Fibroblast of skin of left quadriceps (primary cell): ENCODE measurements at regions not wholly inside any gene's neighbourhood (a gene's known extent, or its start where the extent isn't known, plus 50 kb on each side); places are given as distances from the start of the nearest gene placed in this dataset.
"Not testable (repeated sequence)": the region's sequence is repeated elsewhere in the genome, so short reads cannot be mapped to it uniquely, and the experiment has no call there.

Experiments
- DNase-seq, 2 experiments: peaks; one replicate each; pipeline ENCODE4 v3.0.0-alpha.2; 2013; ENCODE audit warnings: low read depth in 2 of 2

DNA sequence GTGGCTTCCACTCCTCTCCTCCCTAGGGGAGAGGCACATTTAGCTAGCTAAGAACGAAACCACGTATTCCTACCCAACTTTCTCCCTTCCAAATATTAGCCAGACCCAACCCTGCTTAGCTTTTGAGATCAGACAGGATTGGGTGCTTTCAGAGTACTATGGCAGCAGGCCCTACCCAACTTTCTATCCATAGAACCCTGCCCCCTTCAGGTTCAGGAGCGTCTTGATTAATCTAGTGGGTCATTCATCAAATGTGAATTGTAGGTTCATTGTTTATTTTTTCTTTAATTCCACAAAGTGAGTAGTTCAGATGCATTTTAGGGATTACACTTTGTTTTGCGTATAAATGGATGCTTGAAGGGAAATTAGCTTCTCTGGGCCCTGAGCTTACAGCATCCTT, 188.3 kb downstream of the MIB1 start:
- no peak for DNase-seq

DNA sequence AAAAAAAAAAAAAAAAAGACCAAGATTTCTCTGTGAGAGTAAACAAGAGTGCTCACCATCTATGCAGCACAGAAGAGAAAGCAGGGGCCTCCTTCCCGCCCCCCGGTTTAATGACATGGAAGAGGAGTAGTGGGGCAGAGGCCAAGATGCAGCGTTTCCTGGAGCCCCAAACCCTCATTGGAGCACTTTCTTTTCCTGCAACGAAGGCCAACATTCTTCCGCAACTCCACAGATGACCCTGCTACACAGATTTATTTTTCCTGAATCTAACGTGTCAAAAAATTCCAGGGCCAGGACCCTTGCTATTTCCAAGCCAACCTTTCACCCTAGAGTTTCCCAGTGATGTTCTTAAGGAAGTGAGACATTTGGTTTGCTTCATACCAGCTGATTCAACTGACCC, 189.6 kb downstream of the MIB1 start:
- no peak for DNase-seq

DNA sequence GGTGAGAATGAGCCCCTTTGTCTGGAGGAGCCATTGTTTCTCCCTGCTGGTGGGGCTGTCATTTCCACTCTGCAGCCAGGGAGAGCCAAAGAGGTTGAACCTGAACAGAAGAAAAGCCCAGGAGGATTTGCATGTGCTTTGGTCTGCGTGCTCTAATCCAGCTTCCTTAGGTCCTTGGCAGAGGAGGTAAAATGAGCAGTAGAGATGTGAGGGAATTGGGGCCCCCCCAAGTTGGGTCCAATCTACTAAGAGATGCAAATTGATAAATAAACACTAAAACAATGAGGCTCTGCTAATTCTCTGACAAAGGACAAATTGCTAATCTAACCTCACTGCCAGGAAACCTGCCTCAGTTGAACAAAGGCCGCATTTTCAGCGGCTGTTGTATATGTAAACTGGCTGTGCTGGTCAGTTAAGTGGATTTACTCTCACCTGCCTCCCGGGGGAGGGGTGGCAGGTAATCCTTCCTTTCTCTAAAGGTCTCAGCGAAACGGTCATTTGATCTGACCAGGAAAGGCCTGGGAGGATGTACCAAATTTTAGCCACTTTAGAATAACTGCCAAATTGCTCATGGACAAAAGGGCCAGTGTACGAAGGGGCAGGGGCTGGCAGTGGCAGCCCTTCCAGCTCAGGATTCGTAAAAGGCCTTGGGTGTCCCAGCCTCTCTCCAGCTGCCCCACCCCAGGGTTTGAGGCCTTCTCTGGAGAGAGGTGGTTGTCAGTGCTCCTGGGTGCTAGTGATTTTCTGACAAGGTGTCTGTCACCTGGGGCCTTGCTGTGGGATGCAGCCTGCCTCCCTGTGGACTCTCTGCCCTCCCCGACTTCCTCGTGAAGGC, 193.6 kb downstream of the MIB1 start:
- DNase-seq: no peak

DNA sequence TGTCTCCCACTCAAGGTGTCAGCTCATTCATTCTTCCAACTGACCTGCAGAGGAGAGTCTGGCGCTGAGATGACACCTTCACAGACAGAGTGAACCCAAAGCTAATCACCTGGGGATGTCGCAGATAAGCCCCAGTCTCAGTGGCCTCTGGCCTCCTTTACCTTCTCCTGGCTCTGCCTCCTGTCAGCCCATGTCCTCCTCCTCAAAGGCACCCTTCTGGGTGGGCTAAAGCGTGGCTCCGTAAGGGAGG, 194.1 kb downstream of the MIB1 start:
- DNase-seq: no peak

DNA sequence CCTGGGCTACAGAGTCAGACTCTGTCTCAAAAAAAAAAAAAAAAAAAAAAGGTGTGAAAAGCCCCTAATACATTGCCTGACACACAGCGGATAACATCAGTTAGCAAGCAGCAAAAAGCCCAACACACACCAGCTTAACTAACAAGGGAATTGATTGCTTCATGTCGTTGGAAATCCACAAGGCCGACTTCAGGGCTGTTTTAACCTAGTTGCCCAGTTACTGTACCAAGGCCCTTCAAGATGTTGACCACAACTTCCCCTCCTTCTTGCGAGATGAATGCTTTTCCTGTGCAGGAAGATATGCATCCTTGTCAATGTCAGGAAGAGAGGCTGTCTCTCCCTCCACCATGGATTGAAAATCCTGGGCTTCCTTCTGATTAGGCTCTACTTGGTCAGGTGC, 202.9 kb downstream of the MIB1 start:
- DNase-seq: no peak

DNA sequence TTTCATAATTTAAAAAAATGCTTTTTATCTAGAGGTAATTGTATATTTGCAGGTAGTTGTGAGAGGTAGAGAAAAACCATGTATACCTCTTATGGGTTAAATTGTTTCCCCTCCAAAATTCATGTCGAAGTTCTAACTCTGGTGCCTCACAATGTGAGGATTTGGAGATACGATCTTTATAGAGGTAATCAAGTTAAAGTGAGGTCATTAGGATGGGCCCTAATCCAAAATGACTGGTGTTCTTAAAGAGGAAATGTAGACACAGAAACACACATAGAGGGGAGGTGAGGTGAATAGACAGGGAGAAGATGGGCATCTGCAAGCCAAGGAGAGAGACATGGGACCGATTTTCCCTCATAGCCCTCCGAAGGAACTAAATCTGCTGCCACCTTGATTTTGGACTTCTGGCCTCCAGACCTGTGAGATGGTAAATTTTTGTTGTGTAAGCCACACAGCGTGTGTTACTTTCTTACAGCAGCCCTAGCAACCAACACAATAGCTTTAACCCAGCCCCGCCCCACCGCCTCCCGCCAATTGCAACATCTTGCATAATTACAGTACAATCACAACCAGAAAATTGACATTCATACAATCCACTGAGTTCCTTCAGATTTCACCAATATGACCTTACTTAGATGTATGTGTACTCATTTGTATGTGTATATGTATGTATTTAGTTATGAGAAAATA, 208.9 kb downstream of the MIB1 start:
- no peak for DNase-seq

DNA sequence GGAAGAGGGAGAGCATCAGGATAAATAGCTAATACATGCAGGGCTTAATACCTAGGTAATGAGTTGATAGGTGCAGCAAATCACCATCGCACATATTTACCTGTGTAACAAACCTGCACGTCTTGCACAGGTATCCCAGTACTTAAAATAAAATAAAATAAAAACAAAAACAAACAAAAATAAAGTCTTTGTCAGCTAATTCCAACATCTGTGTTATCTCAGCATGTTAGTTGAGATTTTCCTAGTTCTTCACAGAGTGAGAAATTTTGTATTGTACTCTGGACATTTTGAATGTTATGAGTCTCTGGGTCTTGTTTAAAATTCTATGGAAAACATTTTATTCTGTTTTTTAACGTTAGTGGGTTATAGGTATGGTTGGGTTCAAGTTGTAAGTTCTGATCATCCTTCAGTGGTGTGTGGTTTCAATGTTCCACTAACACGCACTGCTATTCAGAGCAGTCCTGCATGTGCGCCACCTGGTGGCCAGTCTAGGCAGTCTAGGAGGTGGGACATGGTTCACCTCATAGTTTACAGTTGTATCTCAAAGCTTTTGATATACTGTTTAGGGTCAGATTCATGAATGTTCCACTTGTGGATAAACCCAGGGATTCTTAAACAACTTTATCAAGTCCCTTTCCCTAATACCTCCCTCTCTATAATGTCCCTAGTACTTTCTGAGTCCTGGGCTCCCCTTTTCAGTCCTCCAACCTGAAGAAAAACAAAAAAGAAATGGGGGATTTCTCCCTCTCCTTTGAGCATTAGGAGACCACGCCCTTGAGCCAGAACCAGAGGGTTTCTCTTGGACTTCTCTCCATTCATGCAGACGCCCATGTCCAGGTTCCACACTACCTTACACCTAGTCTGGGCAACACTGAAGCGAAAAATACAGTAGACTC, 213.4 kb upstream of the GATA6 start:
- DNase-seq: peak; percentile 16 to 17

GRCh38 chr18:21958263-21958662, 211.1 kb upstream of the GATA6 start:
- no peak for DNase-seq

DNA sequence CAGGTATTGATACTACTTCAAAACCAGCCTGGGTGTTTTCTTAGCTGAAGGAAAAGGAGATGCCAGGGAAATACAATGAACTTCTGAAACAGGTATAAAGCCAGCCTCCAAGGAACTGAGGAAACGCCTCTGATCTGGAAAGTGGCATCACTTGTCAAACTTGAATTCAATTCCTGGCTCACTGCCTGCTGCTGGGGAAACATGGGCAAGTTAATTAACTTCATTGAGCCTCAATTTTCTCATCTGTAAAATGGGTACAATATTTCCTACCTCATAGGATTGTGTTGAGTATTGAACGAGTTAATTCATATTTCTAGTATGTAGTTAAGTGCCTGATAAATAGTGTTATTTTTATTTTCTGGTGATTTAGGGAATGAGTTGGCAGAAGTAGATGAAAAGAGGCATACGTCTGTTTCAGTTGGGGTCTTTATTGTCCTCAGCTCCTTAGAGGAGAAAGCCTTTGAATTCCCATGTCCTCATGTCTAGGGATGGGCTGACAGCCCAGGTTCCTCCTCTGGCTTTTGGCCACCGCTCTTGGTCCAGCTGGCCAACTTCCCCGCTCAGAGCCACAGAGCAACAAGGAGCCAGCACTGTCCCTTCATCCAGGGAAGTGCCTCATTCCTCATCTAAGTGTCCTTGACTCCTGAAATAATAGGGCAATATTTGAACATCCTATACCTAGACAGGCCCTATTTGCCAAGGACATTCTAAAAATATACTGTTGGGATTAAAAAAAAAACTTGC, 210.5 kb upstream of the GATA6 start:
- no peak for DNase-seq

DNA sequence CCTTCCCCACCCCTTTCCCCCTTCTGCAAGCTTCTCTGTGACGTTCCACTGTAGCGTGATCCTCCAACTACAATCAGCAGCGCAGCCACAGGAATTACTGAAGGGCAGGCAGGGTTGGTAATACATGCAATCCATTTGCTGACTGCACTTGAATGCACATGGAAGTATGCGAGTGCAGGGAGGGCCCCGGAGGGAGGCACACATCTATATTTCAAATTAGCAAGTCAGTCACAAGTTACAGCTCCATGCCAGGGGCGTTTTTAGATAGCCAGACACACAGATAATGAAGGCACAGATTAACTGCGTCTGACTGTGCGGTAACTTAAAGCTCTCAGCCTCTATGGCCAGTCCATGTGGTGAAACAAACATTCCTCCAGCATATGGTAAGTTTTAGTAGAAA, 209.2 kb upstream of the GATA6 start:
- DNase-seq: no peak

GRCh38 chr18:21963336-21963735, 206.1 kb upstream of the GATA6 start:
- no peak for DNase-seq

- no peak for DNase-seq
Measured at GRCh38 chr18:21968338-21968737, 201.1 kb upstream of the GATA6 start.

DNA sequence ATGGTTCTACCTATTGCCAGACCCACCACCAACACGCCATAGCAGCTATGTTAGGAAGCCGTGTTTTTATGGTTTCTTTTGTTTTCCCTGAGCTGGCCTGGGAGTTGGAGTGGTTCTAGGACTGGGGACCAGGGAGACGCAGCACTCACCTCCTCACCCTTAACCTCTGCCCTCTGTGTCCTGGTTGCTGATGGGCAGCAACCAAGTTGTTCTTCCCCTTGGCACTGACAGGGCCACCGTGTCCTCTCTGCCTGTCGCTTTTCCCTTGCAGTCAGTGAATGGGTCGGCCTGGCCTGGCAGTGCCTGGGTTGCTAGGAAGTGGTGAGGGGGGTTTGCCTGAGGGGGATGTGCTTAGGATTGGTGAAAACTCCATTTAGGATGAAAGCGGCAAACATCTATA, 197.1 kb upstream of the GATA6 start:
- no peak for DNase-seq

GRCh38 chr18:21975954-21976353, 193.4 kb upstream of the GATA6 start:
- not testable (repeated sequence) for DNase-seq

GRCh38 chr18:21978546-21979170, 190.7 kb upstream of the GATA6 start:
- no peak for DNase-seq

DNA sequence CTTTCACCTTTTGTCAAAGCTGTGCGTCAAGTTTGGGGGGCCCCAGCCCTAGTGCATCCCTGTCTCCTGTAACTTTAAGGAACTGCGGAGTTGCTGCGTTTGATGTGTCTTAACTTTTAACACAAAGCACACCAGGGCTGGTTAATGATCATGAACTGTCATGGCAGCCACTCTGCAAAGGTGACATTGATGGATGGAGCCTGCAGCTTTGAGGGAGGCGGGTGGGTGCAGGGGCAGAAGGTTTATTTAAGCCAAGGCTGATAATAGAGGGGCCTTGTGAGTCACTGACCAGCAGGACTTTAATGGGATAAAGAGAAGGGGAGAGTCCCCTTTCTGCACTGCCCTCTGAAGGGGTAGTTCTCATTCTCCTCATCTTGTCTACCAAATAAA, 190.2 kb upstream of the GATA6 start:
- no peak for DNase-seq

DNA sequence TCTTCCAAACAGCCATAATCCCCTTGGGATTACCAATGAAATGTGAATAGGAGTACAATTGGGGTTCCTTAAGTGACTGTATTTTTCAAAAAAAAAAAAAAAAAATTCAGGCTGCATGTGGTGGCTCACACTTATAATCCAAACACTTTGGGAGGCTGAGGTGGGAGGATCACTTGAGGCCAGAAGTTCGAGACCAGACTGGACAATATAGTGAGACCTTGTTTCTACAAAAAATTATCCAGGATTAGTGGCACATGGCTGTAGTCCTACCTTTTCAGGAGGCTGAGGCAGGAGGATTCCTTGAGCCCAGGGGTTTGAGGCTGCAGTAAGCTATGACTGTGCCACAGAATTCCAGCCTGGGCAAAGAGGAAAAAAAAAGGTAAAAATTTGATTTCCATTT, 189.6 kb upstream of the GATA6 start:
- DNase-seq: no peak

DNA sequence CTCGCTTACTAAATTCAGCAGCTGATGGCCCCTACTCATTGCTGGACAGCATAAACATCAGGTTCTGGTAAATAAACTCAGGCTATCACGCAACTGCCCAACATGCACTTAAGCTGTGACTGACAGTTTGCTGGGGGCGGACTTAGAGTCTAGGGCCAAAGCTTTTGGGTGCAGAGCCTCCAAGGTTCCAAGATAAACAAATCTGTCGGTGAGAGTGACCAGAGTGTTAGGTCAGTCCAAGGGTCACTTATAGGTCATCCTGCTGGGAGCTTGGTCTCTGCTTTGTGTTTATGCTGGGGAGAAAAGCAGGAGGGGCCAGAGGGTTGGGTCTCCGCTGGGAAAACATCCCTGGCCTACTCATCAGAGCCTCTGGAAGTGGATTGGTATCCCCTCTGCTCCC, 188.6 kb upstream of the GATA6 start:
- no peak for DNase-seq

DNA sequence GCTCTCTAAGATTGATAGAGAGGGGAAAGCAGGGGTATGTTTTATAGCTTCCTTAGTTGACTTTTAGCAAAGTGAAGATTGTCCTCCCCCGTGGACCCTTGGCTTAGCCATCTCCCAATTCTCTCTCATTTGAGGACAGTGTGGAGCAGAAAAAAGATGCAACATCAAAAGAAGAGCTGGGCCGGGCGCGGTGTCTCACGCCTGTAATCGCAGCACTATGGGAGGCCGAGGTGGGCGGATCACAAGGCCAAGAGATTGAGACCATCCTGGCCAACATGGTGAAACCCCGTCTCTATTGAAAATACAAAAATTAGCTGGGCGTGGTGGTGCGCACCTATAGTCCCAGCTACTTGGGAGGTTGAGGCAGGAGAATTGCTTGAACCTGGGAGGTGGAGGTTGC, 187.9 kb upstream of the GATA6 start:
- not testable (repeated sequence) for DNase-seq

DNA sequence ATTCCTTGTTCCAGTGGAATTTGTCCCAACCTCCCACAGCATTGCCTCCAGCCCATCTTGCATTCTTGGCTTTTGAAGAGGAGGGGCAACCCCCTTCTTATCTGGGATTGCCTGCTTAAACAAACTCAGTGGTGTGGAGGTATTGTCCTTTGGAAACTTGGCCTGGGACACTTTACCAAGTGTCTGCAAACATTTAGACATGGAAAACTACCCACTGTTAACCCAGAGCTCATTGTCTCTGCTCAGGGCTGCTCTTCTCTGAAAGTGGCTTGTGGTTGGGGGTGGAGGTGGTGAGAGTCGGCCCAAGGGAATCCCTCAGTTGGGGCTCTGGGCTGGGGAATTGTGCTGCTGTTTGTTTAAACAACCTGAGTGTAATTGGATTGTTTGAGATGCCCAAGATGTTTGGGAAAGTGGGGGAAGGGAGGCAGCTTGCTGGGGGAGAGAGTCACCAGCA, 178.3 kb upstream of the GATA6 start:
- no peak for DNase-seq

- DNase-seq: no peak
Measured at GRCh38 chr18:21991886-21992285, 177.5 kb upstream of the GATA6 start.
